ENCODE measurements at regions not wholly inside any gene's neighbourhood (a gene's known extent, or its start where the extent isn't known, plus 50 kb on each side); places are given as distances from the start of the nearest gene placed in this dataset.

- Histone ChIP-seq H3K36me3 (no peaks in the 10 kb centered on the region), H3K9me3 (no peaks in the 10 kb centered on the region), H3K27me3 (no peaks in the 10 kb centered on the region), H3K4me1 (no peaks in the 10 kb centered on the region), H3K27ac (no peak overlapping the region), H3K4me3 (no peak overlapping the region)
- TF ChIP-seq POLR2A (IDR thresholded peaks at IDR 0.05) (no peak), EP300 (IDR thresholded peaks at IDR 0.05; ENCODE audit: low read depth) (no peak), CTCF (IDR thresholded peaks at IDR 0.05) (no peak), POLR2AphosphoS5 (IDR thresholded peaks at IDR 0.05) (no peak)
- intact Hi-C loops (cut with DNase I; ENCODE audit: low total_unique reads) = no loop called here
- in situ Hi-C loops (cut with MboI; ENCODE audit: low pct_ligation_motif_present in 1 of 4, low pct_unique_long_range_greater_than_20kb in 1 of 4, low sequenced_read_pairs in 3 of 4) = no loop called here
- no peak for DNase-seq
- 63 to 76% methylated on average over 3 to 7 of the region's 7 CpGs for WGBS, 2 donors (ENCODE audit: low coverage in 1 of 2)
Observed at GRCh38 chr20:41783423-41784208, 165.4 kb upstream of the CHD6 start.

GRCh38 chr20:41782730-41783406 lies 164.7 kb upstream of the CHD6 start:
- Histone ChIP-seq H3K27ac (no peak overlapping the region), H3K4me3 (no peak overlapping the region), H3K9me3 (no peaks in the 10 kb centered on the region), H3K27me3 (no peaks in the 10 kb centered on the region), H3K4me1 (no peaks in the 10 kb centered on the region), H3K36me3 (no peaks in the 10 kb centered on the region)
- DNase-seq = no peak
- in situ Hi-C loops (cut with MboI; ENCODE audit: low pct_ligation_motif_present in 1 of 4, low pct_unique_long_range_greater_than_20kb in 1 of 4, low sequenced_read_pairs in 3 of 4) (no loop called here), intact Hi-C loops (cut with DNase I; ENCODE audit: low total_unique reads) (no loop called here)
- TF ChIP-seq EP300 (IDR thresholded peaks at IDR 0.05; ENCODE audit: low read depth) = no peak
- TF ChIP-seq CTCF (IDR thresholded peaks at IDR 0.05) = no peak
- TF ChIP-seq POLR2A (IDR thresholded peaks at IDR 0.05) = no peak
- TF ChIP-seq POLR2AphosphoS5 (IDR thresholded peaks at IDR 0.05) = no peak
- WGBS, 2 donors (ENCODE audit: low coverage in 1 of 2) = 71% methylated on average over 3 of the region's 3 CpGs; no CpG with 5 or more reads in 1 of the 2 donors

GRCh38 chr20:41782255-41782654 lies 164.1 kb upstream of the CHD6 start:
- Histone ChIP-seq H3K4me1 (no peaks in the 10 kb centered on the region), H3K4me3 (no peak overlapping the region), H3K27ac (no peak overlapping the region), H3K36me3 (no peaks in the 10 kb centered on the region), H3K27me3 (no peaks in the 10 kb centered on the region), H3K9me3 (no peaks in the 10 kb centered on the region)
- no peak for DNase-seq
- WGBS, 2 donors (ENCODE audit: low coverage in 1 of 2) = 71% methylated on average over 3 of the region's 3 CpGs; no CpG with 5 or more reads in 1 of the 2 donors
- TF ChIP-seq CTCF (IDR thresholded peaks at IDR 0.05) (no peak), POLR2A (IDR thresholded peaks at IDR 0.05) (no peak), EP300 (IDR thresholded peaks at IDR 0.05; ENCODE audit: low read depth) (no peak), POLR2AphosphoS5 (IDR thresholded peaks at IDR 0.05) (no peak)
- in situ Hi-C loops (cut with MboI; ENCODE audit: low pct_ligation_motif_present in 1 of 4, low pct_unique_long_range_greater_than_20kb in 1 of 4, low sequenced_read_pairs in 3 of 4) = no loop called here
- intact Hi-C loops (cut with DNase I; ENCODE audit: low total_unique reads) = no loop called here

DNA sequence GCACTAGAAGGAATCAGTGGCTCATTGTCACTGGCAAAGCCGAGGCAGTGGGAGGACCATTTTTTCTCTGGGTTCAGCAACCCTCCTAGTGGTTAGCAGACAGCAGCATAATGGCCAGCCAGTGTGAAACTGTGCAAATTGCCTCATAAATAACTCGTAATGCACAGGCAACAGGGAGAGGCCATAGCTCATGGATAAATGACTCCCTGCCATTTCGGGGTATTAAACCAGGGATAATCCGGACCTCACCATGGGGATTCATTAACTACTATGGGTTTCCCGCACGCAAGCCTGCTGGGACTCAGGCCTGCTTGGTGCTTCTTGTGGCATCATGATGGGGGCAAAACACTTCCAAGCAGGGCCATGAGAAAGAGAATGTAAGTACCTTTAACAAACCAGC lies 158.2 kb upstream of the CHD6 start:
- Histone ChIP-seq H3K27ac (no peak overlapping the region), H3K9me3 (no peaks in the 10 kb centered on the region), H3K36me3 (no peaks in the 10 kb centered on the region), H3K27me3 (no peaks in the 10 kb centered on the region), H3K4me1 (no peaks in the 10 kb centered on the region), H3K4me3 (no peak overlapping the region)
- TF ChIP-seq CTCF (IDR thresholded peaks at IDR 0.05) (no peak), POLR2A (IDR thresholded peaks at IDR 0.05) (no peak), POLR2AphosphoS5 (IDR thresholded peaks at IDR 0.05) (no peak), EP300 (IDR thresholded peaks at IDR 0.05; ENCODE audit: low read depth) (no peak)
- no peak for DNase-seq
- in situ Hi-C loops (cut with MboI; ENCODE audit: low pct_ligation_motif_present in 1 of 4, low pct_unique_long_range_greater_than_20kb in 1 of 4, low sequenced_read_pairs in 3 of 4) = no loop called here
- intact Hi-C loops (cut with DNase I; ENCODE audit: low total_unique reads) = no loop called here
- whole genome bisulfite sequencing, 2 donors (ENCODE audit: low coverage in 1 of 2) = 70% methylated on average over 6 of the region's 6 CpGs; no CpG with 5 or more reads in 1 of the 2 donors
